HUES6 (cell line): ENCODE measurements at regions not wholly inside any gene's neighbourhood (a gene's known extent, or its start where the extent isn't known, plus 50 kb on each side); places are given as distances from the start of the nearest gene placed in this dataset.
A peak's percentile ranks its signal among the peaks of the same experiment; 100 is the strongest.

Experiments
- H3K27ac ChIP-seq: 2 replicates; pipeline ENCODE4 v1.7.0; 2013; ENCODE audit warnings: low read depth, mild to moderate bottlenecking, low read length, inconsistent platforms
- H3K27me3 ChIP-seq: 2 replicates; pipeline ENCODE4 v1.6.1; 2013; ENCODE audit warnings: low read length; ENCODE audit not compliant: control insufficient read depth, insufficient read depth
- H3K36me3 ChIP-seq: 2 replicates; pipeline ENCODE4 v1.6.1; 2013; ENCODE audit warnings: low read length; ENCODE audit not compliant: control insufficient read depth, insufficient read depth
- H3K4me1 ChIP-seq: 2 replicates; pipeline ENCODE4 v1.6.1; 2013; ENCODE audit warnings: low read length; ENCODE audit not compliant: control insufficient read depth, insufficient read depth
- H3K4me3 ChIP-seq: 2 replicates; pipeline ENCODE4 v1.5.1; 2013; ENCODE audit warnings: low read depth, low read length
- H3K9ac ChIP-seq: one replicate; pipeline ENCODE4 v1.6.1; 2013; ENCODE audit warnings: mild to moderate bottlenecking, low read length
- H3K9me3 ChIP-seq: 2 replicates; pipeline ENCODE4 v1.6.1; 2013; ENCODE audit warnings: low read depth, low read length; ENCODE audit not compliant: control insufficient read depth, insufficient read depth

GRCh38 chr1:95388031-95388430 lies 154.0 kb downstream of the RWDD3 start:
- Histone ChIP-seq H3K9me3 (no peaks in the 10 kb centered on the region), H3K9ac (no peak overlapping the region), H3K4me1 (no peaks in the 10 kb centered on the region), H3K4me3 (no peak overlapping the region), H3K27ac (no peak overlapping the region), H3K27me3 (no peaks in the 10 kb centered on the region), H3K36me3 (no peaks in the 10 kb centered on the region)

DNA sequence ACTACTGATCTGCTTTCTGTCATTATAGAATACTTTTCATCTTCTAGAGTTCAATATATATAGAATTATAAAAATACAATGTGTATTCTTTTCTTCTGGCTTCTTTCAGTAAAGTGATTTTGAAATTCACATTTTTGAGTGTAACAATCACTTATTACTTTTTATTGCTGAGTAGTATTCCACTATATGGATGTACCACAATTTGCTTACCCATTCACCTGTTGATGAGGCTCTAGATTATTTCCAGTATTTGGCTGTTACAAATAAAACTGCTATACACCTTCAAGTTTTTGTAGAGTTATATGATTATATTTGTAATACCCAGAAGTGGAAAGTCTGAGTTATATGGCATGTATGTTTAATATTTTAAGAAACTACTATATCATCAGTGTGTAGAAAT lies 159.4 kb downstream of the RWDD3 start:
- H3K27ac ChIP-seq: no peak overlapping the region
- H3K27me3 ChIP-seq: no peaks in the 10 kb centered on the region
- no peak overlapping the region for H3K4me3 ChIP-seq
- H3K9me3 ChIP-seq: no peaks in the 10 kb centered on the region
- H3K36me3 ChIP-seq: no peaks in the 10 kb centered on the region
- no peak overlapping the region for H3K9ac ChIP-seq
- H3K4me1 ChIP-seq: no peaks in the 10 kb centered on the region

DNA sequence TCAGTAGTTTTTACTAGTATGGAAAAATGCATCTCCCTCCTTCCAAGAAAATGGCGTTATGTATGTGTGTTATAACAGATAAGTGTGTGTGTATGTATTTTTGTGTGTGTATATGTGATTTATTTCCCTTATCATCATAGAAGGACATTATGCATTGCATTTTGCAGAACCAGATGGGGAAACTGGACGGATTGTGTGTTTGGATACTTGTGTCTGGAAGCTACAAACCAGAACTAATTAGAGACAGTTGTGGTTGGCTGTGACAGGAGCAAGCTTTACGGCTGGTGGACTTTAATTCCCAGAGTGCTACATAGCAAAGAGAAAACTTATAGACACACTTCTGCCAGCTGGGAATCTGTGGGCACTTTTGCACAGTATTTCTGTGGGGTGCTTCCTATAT lies 162.5 kb downstream of the RWDD3 start:
- Histone ChIP-seq H3K4me1 (no peaks in the 10 kb centered on the region), H3K9ac (no peak overlapping the region)

DNA sequence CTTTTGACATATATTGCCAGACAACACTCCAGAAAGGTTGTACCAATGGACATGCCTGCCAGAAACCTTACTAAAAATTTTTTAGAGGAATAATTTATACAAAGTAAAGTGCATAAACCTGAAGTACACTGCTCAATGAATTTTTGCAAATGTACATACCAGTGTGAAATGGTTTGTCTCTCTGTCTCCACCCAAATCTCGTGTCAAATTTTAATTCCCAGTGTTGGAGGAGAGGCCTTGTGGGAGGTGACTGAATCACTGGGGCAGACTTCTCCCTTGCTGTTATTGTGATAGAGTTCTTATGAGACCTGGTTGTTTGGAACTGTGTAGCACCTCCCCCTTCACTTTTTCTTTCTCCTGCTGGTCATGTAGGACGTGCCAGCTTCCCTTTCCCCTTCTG lies 168.8 kb downstream of the RWDD3 start:
- H3K36me3 ChIP-seq: no peaks in the 10 kb centered on the region
- peaks cover 15% of the 10 kb centered on the region for H3K9me3 ChIP-seq
- H3K9ac ChIP-seq: no peak overlapping the region
- H3K27me3 ChIP-seq: no peaks in the 10 kb centered on the region
- no peak overlapping the region for H3K27ac ChIP-seq
- peaks cover 19% of the 10 kb centered on the region for H3K4me1 ChIP-seq
- no peak overlapping the region for H3K4me3 ChIP-seq

More for the DNA sequence above, 162.5 kb downstream of the RWDD3 start:
- Histone ChIP-seq H3K9me3 (no peaks in the 10 kb centered on the region), H3K27ac (no peak overlapping the region), H3K36me3 (no peaks in the 10 kb centered on the region), H3K27me3 (no peaks in the 10 kb centered on the region), H3K4me3 (no peak overlapping the region)

- peaks cover 46% of the 10 kb centered on the region for H3K4me1 ChIP-seq
- no peak overlapping the region for H3K9ac ChIP-seq
- H3K4me3 ChIP-seq: no peak overlapping the region
- H3K27me3 ChIP-seq: no peaks in the 10 kb centered on the region
- no peak overlapping the region for H3K27ac ChIP-seq
- H3K36me3 ChIP-seq: no peaks in the 10 kb centered on the region
- H3K9me3 ChIP-seq: peaks cover 15% of the 10 kb centered on the region
These were observed 172.3 kb downstream of the RWDD3 start for GRCh38 chr1:95406279-95406678.

DNA sequence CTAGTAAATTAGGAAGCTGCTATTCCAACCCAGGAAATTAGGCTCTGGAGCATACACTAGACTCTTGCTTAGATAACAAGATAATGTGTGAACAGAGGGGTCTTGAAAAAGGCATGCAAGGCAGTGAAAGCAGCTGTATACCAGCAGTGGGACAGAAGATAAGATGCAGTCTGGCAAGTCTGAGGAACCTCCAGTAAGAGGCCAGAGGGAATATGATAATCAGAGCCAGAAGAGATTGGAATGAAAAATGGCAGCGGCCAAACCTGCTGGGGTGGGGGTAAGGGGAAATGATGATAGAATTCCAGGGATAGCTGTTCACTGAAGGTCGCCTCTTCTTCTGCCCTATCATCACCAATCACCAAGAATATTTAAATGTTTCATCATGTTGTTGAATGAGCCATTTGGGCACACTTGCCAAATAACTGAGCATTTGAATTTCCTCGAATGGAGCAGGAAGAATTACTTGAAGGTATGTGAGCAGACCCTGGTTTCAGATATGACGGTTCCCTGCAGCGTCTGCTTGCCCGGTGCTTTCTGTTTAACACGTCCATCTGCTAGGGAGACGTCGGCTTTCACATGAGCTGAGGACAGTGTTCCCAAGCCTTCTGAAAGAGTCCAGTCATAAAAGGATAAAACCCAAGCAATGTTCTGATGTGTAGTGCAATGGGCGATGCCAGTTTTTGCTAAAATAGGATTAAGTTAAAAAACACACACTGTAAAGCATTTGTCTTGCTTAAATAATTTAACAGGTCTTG lies 173.3 kb downstream of the RWDD3 start:
- no peaks in the 10 kb centered on the region for H3K36me3 ChIP-seq
- H3K4me1 ChIP-seq: peaks cover 42% of the 10 kb centered on the region
- peaks cover 15% of the 10 kb centered on the region for H3K9me3 ChIP-seq
- peak overlapping the region; percentile 65 for H3K9ac ChIP-seq
- H3K4me3 ChIP-seq: peak overlapping the region; percentile 11; the same call in 1 of the 2 replicates
- H3K27me3 ChIP-seq: no peaks in the 10 kb centered on the region
- H3K27ac ChIP-seq: peak overlapping the region; percentile 77

DNA sequence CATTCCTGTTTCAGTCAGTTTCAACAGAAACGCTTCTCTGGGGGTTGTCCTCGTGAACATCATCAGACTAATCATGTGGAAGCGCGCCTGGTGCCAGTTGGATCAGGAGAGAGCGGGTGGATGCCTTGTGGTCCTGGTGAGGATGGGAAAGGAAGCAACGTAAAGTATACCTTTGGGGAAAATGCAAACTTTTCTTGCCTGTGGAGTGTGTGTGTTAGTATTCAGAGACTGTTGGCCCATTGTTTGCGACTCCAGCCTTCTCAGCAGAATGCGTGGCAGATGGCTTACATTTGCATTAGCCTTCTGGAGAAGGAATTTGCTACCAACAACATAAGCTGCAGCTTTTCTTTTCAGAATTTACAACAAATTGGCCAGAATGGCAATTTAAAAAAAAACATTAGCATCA lies 173.9 kb downstream of the RWDD3 start:
- Histone ChIP-seq H3K36me3 (no peaks in the 10 kb centered on the region), H3K27me3 (no peaks in the 10 kb centered on the region), H3K9me3 (peaks cover 15% of the 10 kb centered on the region), H3K4me1 (peaks cover 42% of the 10 kb centered on the region), H3K27ac (peak overlapping the region; percentile 77), H3K4me3 (peak overlapping the region; percentile 11; the same call in 1 of the 2 replicates), H3K9ac (peak overlapping the region; percentile 65)

- Histone ChIP-seq H3K4me1 (peaks cover 42% of the 10 kb centered on the region), H3K36me3 (no peaks in the 10 kb centered on the region), H3K9ac (no peak overlapping the region), H3K27me3 (no peaks in the 10 kb centered on the region), H3K27ac (peak overlapping the region; percentile 77), H3K4me3 (no peak overlapping the region), H3K9me3 (peaks cover 15% of the 10 kb centered on the region)
These were observed 174.6 kb downstream of the RWDD3 start for GRCh38 chr1:95408507-95409136.

DNA sequence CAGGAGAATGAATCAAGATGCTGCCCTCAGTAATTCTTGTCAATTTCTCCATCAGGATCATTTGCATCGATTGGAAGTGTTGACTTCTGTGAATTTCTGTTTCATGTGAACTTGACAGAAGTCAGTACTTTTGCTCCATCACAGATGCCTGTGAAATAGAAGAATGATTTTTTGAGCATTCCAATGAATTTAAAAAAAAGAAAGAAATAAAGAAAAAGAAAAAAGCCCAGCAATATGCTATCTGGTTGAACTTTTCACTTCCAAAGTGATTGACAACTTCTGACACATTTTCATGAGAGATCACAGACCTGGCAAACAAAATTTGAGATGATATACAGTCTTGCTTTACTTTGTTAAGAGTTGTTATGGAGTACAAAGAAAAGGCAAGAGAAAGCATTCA lies 175.3 kb downstream of the RWDD3 start:
- H3K4me3 ChIP-seq: no peak overlapping the region
- H3K4me1 ChIP-seq: peaks cover 42% of the 10 kb centered on the region
- peak overlapping the region; percentile 77; the same call in 1 of the 2 replicates for H3K27ac ChIP-seq
- H3K9me3 ChIP-seq: peaks cover 10% of the 10 kb centered on the region
- no peak overlapping the region for H3K9ac ChIP-seq
- H3K27me3 ChIP-seq: no peaks in the 10 kb centered on the region
- no peaks in the 10 kb centered on the region for H3K36me3 ChIP-seq

GRCh38 chr1:95409901-95410300 lies 175.9 kb downstream of the RWDD3 start:
- no peaks in the 10 kb centered on the region for H3K36me3 ChIP-seq
- peaks cover 4% of the 10 kb centered on the region for H3K9me3 ChIP-seq
- H3K27me3 ChIP-seq: no peaks in the 10 kb centered on the region
- H3K4me1 ChIP-seq: peaks cover 42% of the 10 kb centered on the region
- H3K27ac ChIP-seq: peak overlapping the region; percentile 77; the same call in 1 of the 2 replicates
- H3K4me3 ChIP-seq: no peak overlapping the region
- no peak overlapping the region for H3K9ac ChIP-seq

DNA sequence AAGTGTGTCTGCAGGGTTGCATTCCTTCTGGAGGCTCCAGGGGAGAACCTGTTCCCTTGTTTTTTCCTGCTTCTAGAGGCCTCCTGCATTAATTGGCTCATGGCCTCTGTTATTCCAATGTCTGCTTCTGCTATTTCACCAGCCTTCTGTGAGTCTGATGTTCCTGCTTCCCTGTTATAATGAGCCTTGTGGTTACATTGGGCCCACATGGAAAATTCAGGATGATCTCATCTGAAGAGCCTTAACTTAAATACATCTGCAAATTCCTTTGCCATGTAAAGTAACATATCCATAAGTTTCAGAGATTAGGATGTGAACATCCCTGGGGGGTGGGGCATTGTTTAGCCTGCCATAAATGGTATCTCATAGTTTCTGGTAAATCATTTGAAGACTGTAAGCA lies 181.1 kb downstream of the RWDD3 start:
- Histone ChIP-seq H3K9me3 (no peaks in the 10 kb centered on the region), H3K36me3 (no peaks in the 10 kb centered on the region), H3K9ac (no peak overlapping the region), H3K27me3 (no peaks in the 10 kb centered on the region), H3K27ac (no peak overlapping the region), H3K4me3 (no peak overlapping the region), H3K4me1 (peaks cover 3% of the 10 kb centered on the region)
